BLaER1 treated with 17β-estradiol and CSF1 and Interleukin-3, amounts not matched to agents 10 nM and 100 nM (cell line): ENCODE measurements at regions not wholly inside any gene's neighbourhood (a gene's known extent, or its start where the extent isn't known, plus 50 kb on each side); places are given as distances from the start of the nearest gene placed in this dataset.
A peak's percentile ranks its signal among the peaks of the same experiment; 100 is the strongest.

Experiments
- H3K27ac ChIP-seq, 11 experiments: shearing (Covaris generic); formaldehyde crosslinking; 2 replicates each; pipeline ENCODE4 v1.8.1; 2022
- H3K27me3 ChIP-seq, 11 experiments: shearing (Covaris generic); formaldehyde crosslinking; 2 replicates each; pipeline ENCODE4 v1.8.1; 2022
- H3K36me3 ChIP-seq, 11 experiments: shearing (Covaris generic); formaldehyde crosslinking; 2 replicates each; pipeline ENCODE4 v1.8.1; 2022
- H3K4me1 ChIP-seq, 10 experiments: shearing (Covaris generic); formaldehyde crosslinking; 2 replicates each; pipeline ENCODE4 v1.8.1; 2022
- H3K4me2 ChIP-seq, 11 experiments: shearing (Covaris generic); formaldehyde crosslinking; 2 replicates each; pipeline ENCODE4 v1.8.1; 2022
- H3K4me3 ChIP-seq, 10 experiments: shearing (Covaris generic); formaldehyde crosslinking; 2 replicates each; pipeline ENCODE4 v1.8.1; 2022
- H3K9ac ChIP-seq, 11 experiments: shearing (Covaris generic); formaldehyde crosslinking; 2 replicates each; pipeline ENCODE4 v1.8.1; 2022
- H3K9me3 ChIP-seq, 11 experiments: shearing (Covaris generic); formaldehyde crosslinking; replicated peaks in 1 of 11; 2 replicates each; pipeline ENCODE4 v1.8.1; 2022
- H4K20me1 ChIP-seq, 11 experiments: shearing (Covaris generic); formaldehyde crosslinking; 2 replicates each; pipeline ENCODE4 v1.8.1; 2022
- Cebpa-rat ChIP-seq, 11 experiments: shearing (Covaris generic); IDR thresholded peaks; 2 replicates each; pipeline ENCODE4 v1.8.1; 2022

DNA sequence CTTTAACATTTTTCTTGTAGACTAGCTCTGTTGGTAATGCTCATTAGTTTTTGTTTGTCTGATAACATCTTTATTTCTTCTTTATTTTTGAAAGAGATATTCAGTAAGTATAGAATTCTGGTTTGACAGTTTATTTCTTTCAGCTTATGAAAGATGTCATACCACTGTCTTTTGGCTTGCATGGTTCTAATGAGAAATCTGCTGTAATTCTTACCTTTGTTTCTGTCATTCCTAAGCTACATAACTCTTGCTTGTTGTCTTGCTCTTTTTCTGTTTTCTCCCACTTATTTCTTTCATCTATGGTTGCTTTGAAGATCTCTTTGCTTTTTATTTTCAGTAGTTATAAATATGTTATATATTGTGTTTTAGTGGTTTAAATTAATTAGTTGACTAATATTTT is 87.2 kb upstream of the PEX5L start:
- TF ChIP-seq Cebpa-rat (IDR thresholded peaks at IDR 0.05): no peak
- no peak overlapping the region for H3K9ac ChIP-seq
- no peak overlapping the region for H3K4me3 ChIP-seq
- no peaks in the 10 kb centered on the region for H3K36me3 ChIP-seq
- H3K27ac ChIP-seq: no peak overlapping the region
- H3K4me2 ChIP-seq: no peak overlapping the region
- H3K9me3 ChIP-seq: peaks cover 26 to 39% (median 31%) of the 10 kb centered on the region in 11 experiments
- H3K27me3 ChIP-seq: no peaks in the 10 kb centered on the region
- H3K4me1 ChIP-seq: no peaks in the 10 kb centered on the region
- H4K20me1 ChIP-seq: no peaks in the 10 kb centered on the region

DNA sequence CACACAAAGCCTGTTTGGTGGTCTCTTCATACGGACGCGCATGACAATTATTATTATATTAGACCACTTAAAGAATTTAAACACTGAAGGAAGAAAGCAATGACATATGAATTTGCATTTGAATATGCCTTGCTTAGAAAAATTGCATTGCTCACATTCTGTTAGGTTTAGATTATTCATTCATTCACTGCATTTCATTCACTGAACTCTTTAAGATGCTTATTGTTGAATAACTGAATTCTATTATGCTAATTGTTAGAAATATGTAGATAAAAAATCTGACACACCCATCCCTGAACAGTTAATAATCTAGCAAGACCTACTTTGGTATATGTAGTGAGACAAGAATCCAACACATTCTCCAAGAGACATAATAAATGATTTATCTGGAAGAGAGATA is 94.4 kb upstream of the PEX5L start:
- H4K20me1 ChIP-seq: no peaks in the 10 kb centered on the region
- H3K4me2 ChIP-seq: peak overlapping the region in 1 of 11 experiments; percentile 26; a peak in 2 of 22 replicates
- peaks cover 20 to 33% (median 27%) of the 10 kb centered on the region in 11 experiments; a peak in 21 of 22 replicates for H3K9me3 ChIP-seq
- H3K9ac ChIP-seq: no peak overlapping the region
- peaks cover 0 to 15% (median 3%) of the 10 kb centered on the region in 10 experiments; a peak in 6 of 20 replicates for H3K4me1 ChIP-seq
- no peaks in the 10 kb centered on the region for H3K27me3 ChIP-seq
- no peak overlapping the region for H3K27ac ChIP-seq
- no peak for TF ChIP-seq Cebpa-rat (IDR thresholded peaks at IDR 0.05)
- no peaks in the 10 kb centered on the region for H3K36me3 ChIP-seq
- no peak overlapping the region for H3K4me3 ChIP-seq

DNA sequence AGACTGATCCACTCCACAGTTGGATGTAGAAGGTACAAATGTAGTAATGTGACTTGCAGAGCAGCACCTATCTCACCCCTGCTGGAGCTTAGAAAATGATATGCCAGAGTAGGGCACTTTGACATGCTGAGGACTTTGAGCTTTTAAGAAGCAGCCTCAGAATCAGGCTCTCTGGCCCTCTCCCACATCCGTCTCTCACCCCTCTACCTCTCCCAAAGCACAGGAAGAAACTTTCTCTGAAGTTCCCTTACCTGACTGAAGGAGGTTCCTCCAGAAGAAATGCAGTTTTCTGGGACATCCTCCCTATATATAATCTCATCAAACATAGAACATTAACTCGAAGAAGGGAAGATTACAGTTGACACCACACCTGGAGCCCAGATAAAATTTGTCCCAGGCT is 98.4 kb upstream of the PEX5L start:
- H3K9me3 ChIP-seq: peaks cover 0 to 5% (median 0%) of the 10 kb centered on the region in 11 experiments; a peak in 2 of 22 replicates
- no peak overlapping the region for H3K4me2 ChIP-seq
- H3K9ac ChIP-seq: no peak overlapping the region
- no peaks in the 10 kb centered on the region for H3K27me3 ChIP-seq
- H3K4me3 ChIP-seq: no peak overlapping the region
- TF ChIP-seq Cebpa-rat (IDR thresholded peaks at IDR 0.05): no peak
- no peaks in the 10 kb centered on the region for H3K36me3 ChIP-seq
- H4K20me1 ChIP-seq: no peaks in the 10 kb centered on the region
- no peak overlapping the region for H3K27ac ChIP-seq
- peaks cover 0 to 15% (median 3%) of the 10 kb centered on the region in 10 experiments; a peak in 6 of 20 replicates for H3K4me1 ChIP-seq

DNA sequence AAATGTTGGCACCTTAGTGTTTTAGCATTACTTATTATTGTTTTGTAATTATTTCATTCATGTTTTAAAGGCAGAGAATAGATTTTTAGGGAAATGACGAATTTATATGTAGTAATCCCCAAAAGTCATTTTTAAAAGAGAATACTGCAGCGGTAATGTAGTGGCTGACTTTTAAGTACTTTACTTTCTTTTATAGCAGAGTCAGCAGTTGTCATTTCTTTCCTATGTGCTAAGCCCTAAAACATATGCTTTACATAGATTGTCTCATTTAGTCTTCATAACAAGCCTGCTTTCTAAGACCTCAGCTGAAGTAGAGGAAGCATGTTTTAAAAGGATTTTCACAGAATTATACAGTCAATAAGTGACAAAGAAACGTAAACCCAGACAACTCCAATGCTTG is 102.1 kb upstream of the PEX5L start:
- Histone ChIP-seq H3K4me3 (no peak overlapping the region), H3K27me3 (no peaks in the 10 kb centered on the region), H3K36me3 (no peaks in the 10 kb centered on the region), H3K27ac (no peak overlapping the region), H3K4me1 (no peaks in the 10 kb centered on the region), H3K4me2 (no peak overlapping the region), H3K9me3 (peaks cover 0 to 7% (median 0%) of the 10 kb centered on the region in 11 experiments; a peak in 1 of 22 replicates), H4K20me1 (no peaks in the 10 kb centered on the region), H3K9ac (no peak overlapping the region)
- no peak for TF ChIP-seq Cebpa-rat (IDR thresholded peaks at IDR 0.05)

DNA sequence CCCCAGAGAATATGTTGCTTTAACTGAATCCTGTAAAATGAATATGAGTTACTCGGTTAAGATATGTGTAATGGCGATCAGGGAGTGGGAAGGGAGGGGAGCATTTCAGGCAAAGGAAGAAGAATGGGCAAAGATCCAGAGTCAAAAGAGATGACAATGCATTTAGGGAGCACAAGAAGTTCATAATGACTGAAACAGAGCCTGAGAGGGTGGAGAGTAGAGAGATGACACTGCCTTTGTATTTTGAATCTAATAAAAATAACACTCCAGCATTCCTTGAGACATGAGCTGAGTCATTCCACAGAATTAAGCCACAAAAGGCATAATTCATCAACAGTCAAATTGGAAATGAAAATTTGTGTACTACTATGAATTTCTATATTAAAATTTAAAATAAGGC is 105.3 kb upstream of the PEX5L start:
- H4K20me1 ChIP-seq: no peaks in the 10 kb centered on the region
- no peak overlapping the region for H3K9ac ChIP-seq
- no peak overlapping the region for H3K4me2 ChIP-seq
- H3K9me3 ChIP-seq: peaks cover 0 to 7% (median 0%) of the 10 kb centered on the region in 11 experiments; a peak in 1 of 22 replicates
- H3K27ac ChIP-seq: no peak overlapping the region
- no peaks in the 10 kb centered on the region for H3K4me1 ChIP-seq
- TF ChIP-seq Cebpa-rat (IDR thresholded peaks at IDR 0.05): no peak
- H3K27me3 ChIP-seq: no peaks in the 10 kb centered on the region
- no peak overlapping the region for H3K4me3 ChIP-seq
- H3K36me3 ChIP-seq: no peaks in the 10 kb centered on the region

DNA sequence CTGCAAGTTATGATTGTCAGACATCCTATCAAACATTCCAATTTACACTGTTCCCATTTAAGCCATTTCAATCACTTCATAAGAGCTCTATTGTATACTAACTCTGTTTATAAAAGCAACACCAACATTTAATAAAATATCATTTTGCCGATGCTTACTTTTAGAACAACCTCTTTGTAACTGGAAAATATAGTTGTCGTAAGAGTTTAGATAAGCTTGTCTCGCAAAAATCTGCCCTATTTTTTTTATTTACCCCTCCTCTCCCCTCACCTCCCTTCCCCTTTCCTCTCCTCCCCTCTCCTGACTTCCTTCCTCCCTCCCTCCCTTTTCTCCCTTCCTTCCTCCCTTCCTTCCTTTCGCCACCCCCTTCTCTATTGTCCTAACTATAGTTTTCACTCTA is 105.7 kb upstream of the PEX5L start:
- TF ChIP-seq Cebpa-rat (IDR thresholded peaks at IDR 0.05): no peak
- Histone ChIP-seq H3K9me3 (peaks cover 0 to 7% (median 0%) of the 10 kb centered on the region in 11 experiments; a peak in 1 of 22 replicates), H3K4me3 (no peak overlapping the region), H3K4me1 (no peaks in the 10 kb centered on the region), H4K20me1 (no peaks in the 10 kb centered on the region), H3K4me2 (no peak overlapping the region), H3K27me3 (no peaks in the 10 kb centered on the region), H3K36me3 (no peaks in the 10 kb centered on the region), H3K9ac (no peak overlapping the region), H3K27ac (no peak overlapping the region)

DNA sequence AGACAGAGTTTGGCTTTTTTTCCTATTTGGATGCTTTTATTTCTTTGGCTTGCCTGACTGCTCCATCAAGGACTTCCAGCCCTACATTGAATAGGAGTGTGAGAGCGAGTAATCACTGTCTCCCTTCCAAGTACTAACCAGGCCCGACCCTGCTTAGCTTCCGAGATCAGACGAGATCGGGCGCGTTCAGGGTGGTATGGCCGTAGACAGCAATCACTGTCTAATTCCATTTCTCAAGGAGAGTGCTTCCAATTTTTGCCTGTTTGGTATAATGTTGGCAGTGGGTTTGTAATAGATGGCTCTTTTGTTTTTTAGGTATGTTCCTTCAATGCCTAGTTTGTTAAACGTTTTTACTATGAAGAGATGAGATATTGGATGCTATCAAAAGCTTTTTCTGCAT is 125.0 kb upstream of the PEX5L start:
- H3K4me2 ChIP-seq: no peak overlapping the region
- H3K9me3 ChIP-seq: peaks cover 4 to 39% (median 24%) of the 10 kb centered on the region in 11 experiments; a peak in 16 of 22 replicates
- no peak overlapping the region for H3K27ac ChIP-seq
- no peaks in the 10 kb centered on the region for H3K27me3 ChIP-seq
- no peaks in the 10 kb centered on the region for H3K36me3 ChIP-seq
- no peak overlapping the region for H3K9ac ChIP-seq
- no peak for TF ChIP-seq Cebpa-rat (IDR thresholded peaks at IDR 0.05)
- H4K20me1 ChIP-seq: no peaks in the 10 kb centered on the region
- H3K4me3 ChIP-seq: no peak overlapping the region
- peaks cover 0 to 32% (median 16%) of the 10 kb centered on the region in 10 experiments; a peak in 11 of 20 replicates for H3K4me1 ChIP-seq

DNA sequence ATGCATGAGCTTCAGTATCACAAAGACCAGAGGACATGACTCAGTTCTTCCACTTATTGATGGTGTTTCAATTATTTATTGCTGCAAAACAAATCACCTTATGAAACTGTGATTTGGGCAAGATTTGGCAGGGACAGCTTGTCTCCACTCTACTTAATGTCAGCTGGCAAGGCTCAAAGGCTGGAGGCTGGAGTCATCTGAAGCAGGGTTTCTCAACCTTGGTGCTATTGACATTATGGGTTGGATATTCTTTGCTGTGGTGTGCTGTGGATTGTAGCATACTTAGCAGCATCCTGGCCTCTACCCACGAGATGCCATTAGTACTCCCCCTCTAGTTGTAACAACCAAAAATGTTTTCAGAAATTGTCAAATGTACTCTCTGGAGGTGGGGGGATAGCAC is 138.8 kb upstream of the PEX5L start:
- H3K36me3 ChIP-seq: no peaks in the 10 kb centered on the region
- no peak overlapping the region for H3K9ac ChIP-seq
- TF ChIP-seq Cebpa-rat (IDR thresholded peaks at IDR 0.05): no peak
- H3K4me1 ChIP-seq: peaks cover 0 to 5% (median 0%) of the 10 kb centered on the region in 10 experiments; a peak in 1 of 20 replicates
- no peaks in the 10 kb centered on the region for H3K9me3 ChIP-seq
- H3K4me3 ChIP-seq: no peak overlapping the region
- H4K20me1 ChIP-seq: no peaks in the 10 kb centered on the region
- H3K27me3 ChIP-seq: no peaks in the 10 kb centered on the region
- no peak overlapping the region for H3K27ac ChIP-seq
- H3K4me2 ChIP-seq: no peak overlapping the region

DNA sequence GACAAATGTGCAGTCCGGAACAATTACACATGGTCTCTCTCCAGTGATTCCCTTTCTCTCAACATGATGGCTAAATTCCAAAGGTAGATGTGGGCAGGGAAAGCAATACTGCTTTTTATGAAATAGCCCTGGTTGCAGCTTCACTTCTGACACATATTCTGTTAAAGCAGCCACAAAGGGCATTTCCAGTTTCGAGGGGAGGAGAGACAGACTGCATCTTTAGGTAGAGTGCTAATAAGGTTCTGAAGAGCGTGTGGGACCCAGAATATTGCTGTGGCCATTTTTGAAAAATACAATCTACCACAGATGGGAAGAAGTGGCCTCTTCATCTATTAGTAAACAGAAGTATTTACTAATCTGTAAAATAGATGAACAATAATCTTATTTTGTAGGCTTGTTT is 139.3 kb upstream of the PEX5L start:
- TF ChIP-seq Cebpa-rat (IDR thresholded peaks at IDR 0.05): no peak
- Histone ChIP-seq H3K27me3 (no peaks in the 10 kb centered on the region), H3K27ac (no peak overlapping the region), H3K36me3 (no peaks in the 10 kb centered on the region), H3K9ac (no peak overlapping the region), H4K20me1 (no peaks in the 10 kb centered on the region), H3K4me1 (peaks cover 0 to 8% (median 0%) of the 10 kb centered on the region in 10 experiments; a peak in 1 of 20 replicates), H3K9me3 (no peaks in the 10 kb centered on the region), H3K4me2 (no peak overlapping the region), H3K4me3 (no peak overlapping the region)

DNA sequence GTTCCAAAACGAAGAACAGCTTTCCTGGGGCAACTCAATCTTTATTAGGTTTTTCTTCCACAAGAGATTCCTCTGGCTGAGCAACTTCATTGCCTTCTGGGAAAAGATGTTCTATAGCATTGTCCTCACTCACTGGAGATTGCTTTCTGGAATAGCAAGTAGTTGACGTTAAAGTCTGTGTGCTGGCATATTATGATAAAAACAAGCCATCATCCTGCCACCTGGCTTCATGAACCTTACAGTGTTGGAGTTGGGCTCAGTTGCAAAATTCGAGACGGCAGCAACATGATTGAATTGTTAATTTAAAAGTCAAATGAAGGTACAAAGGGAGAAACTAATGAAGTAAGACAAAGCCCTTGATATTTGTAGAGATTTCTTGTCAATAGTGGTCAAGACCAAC is 140.5 kb upstream of the PEX5L start:
- H3K36me3 ChIP-seq: no peaks in the 10 kb centered on the region
- H3K4me1 ChIP-seq: peaks cover 0 to 8% (median 0%) of the 10 kb centered on the region in 10 experiments; a peak in 1 of 20 replicates
- no peak overlapping the region for H3K9ac ChIP-seq
- H3K4me3 ChIP-seq: no peak overlapping the region
- no peaks in the 10 kb centered on the region for H3K27me3 ChIP-seq
- no peak overlapping the region for H3K4me2 ChIP-seq
- H3K9me3 ChIP-seq: no peaks in the 10 kb centered on the region
- no peak for TF ChIP-seq Cebpa-rat (IDR thresholded peaks at IDR 0.05)
- H3K27ac ChIP-seq: no peak overlapping the region
- H4K20me1 ChIP-seq: no peaks in the 10 kb centered on the region
